Esophagus squamous epithelium (tissue), 5 donors: ENCODE measurements at regions not wholly inside any gene's neighbourhood (a gene's known extent, or its start where the extent isn't known, plus 50 kb on each side); places are given as distances from the start of the nearest gene placed in this dataset.

ENCODE experiments used
- DNase-seq: peaks from one replicate; lab custom pipeline; 2025; lab: John Stamatoyannopoulos, UW
- H3K27ac ChIP-seq, 4 donors: fragments of 200-600 bp; sonication (generic); one replicate each; pipeline ENCODE4 v1.5.1; 2016 to 2019; ENCODE audit warnings: mild to moderate bottlenecking in 1 of 4
- H3K27me3 ChIP-seq, 4 donors: fragments of 200-600 bp; sonication (generic); 1 replicate in 3 of 4; 2 replicates in 1 of 4; pipeline versions ENCODE4 v1.5.1 to v1.6.0; 2017 to 2021; ENCODE audit warnings: antibody characterized with exemption in 1 of 4
- H3K36me3 ChIP-seq, 3 donors: fragments of 200-600 bp; sonication (generic); one replicate each; pipeline ENCODE4 v1.5.1; 2016 to 2019
- H3K4me1 ChIP-seq, 3 donors: fragments of 200-600 bp; sonication (generic); one replicate each; pipeline ENCODE4 v1.5.1; 2017 to 2019
- H3K4me3 ChIP-seq, 4 donors: fragments of 200-600 bp; sonication (generic); 1 replicate in 3 of 4; 2 replicates in 1 of 4; pipeline ENCODE4 v1.5.1; 2016 to 2019; ENCODE audit warnings: mild to moderate bottlenecking in 2 of 4, moderate library complexity in 1 of 4
- H3K9me3 ChIP-seq, 3 donors: fragments of 200-600 bp; sonication (generic); one replicate each; pipeline ENCODE4 v1.5.1; 2016 to 2019
- POLR2A ChIP-seq, 4 donors: fragments of 450-650 bp; IDR thresholded peaks; one replicate each; pipeline ENCODE4 v1.6.1; 2017; ENCODE audit warnings: antibody characterized with exemption in 4 of 4, mild to moderate bottlenecking in 4 of 4, moderate library complexity in 3 of 4
- WGBS, 2 donors: methylation state at CpG; one replicate each; pipeline ENCODE4 v1.1.5; 2018; 5-methylcytosine and 5-hydroxymethylcytosine counted together
- intact Hi-C: fragments of 100-400 bp; cut with DNase I; formaldehyde crosslinking; loops from one replicate; pipeline ENCODE4 v1.15.0; 2022
- TF ChIP-seq, protein P1 (sequence below), 6 experiments: fragments of 450-650 bp in 4 of 6; fragments of 200-600 bp in 2 of 6; sonication (generic) in 2 of 6; IDR thresholded peaks; one replicate each; pipeline ENCODE4 v1.5.1; 2016 to 2019; ENCODE audit warnings: antibody characterized with exemption in 6 of 6, mild to moderate bottlenecking in 4 of 6, moderate library complexity in 4 of 6
- donor health status: DM: yes; HTN: yes; CAD: no.

DNA sequence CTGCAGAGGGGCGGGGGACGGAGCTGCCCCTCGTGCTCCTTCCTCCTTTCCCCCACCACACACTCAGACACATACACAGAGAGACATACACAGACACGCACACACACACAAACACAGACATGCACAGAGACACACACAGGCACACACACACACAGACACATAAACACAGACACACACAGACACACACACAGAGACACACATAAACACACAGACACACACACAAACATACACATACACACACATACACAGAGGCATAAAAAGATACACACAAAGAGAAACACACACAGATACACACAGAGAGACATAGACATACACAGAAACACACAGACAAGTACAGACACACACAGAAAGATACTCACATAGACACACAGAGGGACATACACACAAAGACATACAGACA lies 136.0 kb downstream of the UQCRFS1 start:
- Histone ChIP-seq H3K27me3 (peaks cover 0 to 7% (median 0%) of the 10 kb centered on the region in 4 donors), H3K9me3 (no peaks in the 10 kb centered on the region), H3K27ac (no peak overlapping the region), H3K4me3 (no peak overlapping the region), H3K4me1 (no peaks in the 10 kb centered on the region), H3K36me3 (no peaks in the 10 kb centered on the region)
- TF ChIP-seq, protein P1, sequence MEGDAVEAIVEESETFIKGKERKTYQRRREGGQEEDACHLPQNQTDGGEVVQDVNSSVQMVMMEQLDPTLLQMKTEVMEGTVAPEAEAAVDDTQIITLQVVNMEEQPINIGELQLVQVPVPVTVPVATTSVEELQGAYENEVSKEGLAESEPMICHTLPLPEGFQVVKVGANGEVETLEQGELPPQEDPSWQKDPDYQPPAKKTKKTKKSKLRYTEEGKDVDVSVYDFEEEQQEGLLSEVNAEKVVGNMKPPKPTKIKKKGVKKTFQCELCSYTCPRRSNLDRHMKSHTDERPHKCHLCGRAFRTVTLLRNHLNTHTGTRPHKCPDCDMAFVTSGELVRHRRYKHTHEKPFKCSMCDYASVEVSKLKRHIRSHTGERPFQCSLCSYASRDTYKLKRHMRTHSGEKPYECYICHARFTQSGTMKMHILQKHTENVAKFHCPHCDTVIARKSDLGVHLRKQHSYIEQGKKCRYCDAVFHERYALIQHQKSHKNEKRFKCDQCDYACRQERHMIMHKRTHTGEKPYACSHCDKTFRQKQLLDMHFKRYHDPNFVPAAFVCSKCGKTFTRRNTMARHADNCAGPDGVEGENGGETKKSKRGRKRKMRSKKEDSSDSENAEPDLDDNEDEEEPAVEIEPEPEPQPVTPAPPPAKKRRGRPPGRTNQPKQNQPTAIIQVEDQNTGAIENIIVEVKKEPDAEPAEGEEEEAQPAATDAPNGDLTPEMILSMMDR (IDR thresholded peaks at IDR 0.05): no peak
- no peak for TF ChIP-seq POLR2A (IDR thresholded peaks at IDR 0.05)
- intact Hi-C loops: no loop called here
- 20 to 86% methylated on average over 1 to 4 of the region's 4 CpGs for WGBS, 2 donors
- DNase-seq: no peak

DNA sequence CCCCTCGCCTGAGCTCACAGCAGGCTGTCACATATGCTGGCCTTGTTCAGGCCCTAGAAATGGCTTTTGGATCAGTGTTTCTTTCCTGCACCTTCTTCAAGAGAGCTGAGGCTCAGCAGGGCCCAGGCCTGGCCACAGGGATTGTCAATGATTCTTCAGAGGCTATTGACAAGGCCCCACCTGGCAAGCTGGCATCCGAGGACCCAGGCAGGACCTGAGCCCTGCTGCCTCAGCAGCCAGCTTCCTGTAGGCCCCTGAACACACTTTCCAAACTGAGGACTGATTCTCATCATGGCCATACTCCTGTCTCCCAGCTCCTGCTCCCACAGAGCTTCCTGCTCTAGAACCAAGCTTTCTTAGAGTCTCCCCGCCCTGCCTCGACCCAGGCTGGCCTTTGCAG lies 136.8 kb downstream of the UQCRFS1 start:
- H3K27me3 ChIP-seq: peaks cover 0 to 3% (median 0%) of the 10 kb centered on the region in 4 donors
- no peaks in the 10 kb centered on the region for H3K4me1 ChIP-seq
- no peaks in the 10 kb centered on the region for H3K36me3 ChIP-seq
- 77% methylated on average over 4 of the region's 4 CpGs; no CpG with 5 or more reads in 1 of the 2 donors for WGBS, 2 donors
- TF ChIP-seq POLR2A (IDR thresholded peaks at IDR 0.05): no peak
- TF ChIP-seq, protein P1 (IDR thresholded peaks at IDR 0.05): no peak
- H3K9me3 ChIP-seq: no peaks in the 10 kb centered on the region
- no peak overlapping the region for H3K4me3 ChIP-seq
- H3K27ac ChIP-seq: no peak overlapping the region
- DNase-seq: no peak
- intact Hi-C loops: no loop called here

DNA sequence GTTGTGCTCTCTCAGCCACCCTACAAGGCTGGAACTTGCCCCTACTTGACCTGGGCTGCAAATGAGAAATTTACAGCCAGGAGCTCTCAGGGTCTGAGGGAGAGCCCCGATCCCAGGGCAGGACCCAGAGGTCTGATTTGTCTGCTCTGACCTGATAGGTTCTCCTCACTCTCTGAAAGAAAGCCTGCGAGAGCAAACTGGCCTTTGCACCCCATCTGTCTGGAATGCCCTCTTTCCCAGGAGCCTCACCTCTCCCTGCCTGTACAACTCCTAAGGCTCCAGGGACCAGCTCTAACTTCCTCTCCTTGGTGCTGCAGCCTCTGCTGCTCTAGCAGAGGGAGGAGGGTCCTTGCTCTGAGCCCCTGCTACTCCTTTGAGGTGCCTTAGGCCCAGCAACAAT lies 137.8 kb downstream of the UQCRFS1 start:
- WGBS, 2 donors: 92 to 100% methylated on average over 1 to 2 of the region's 2 CpGs
- DNase-seq: no peak
- TF ChIP-seq POLR2A (IDR thresholded peaks at IDR 0.05): no peak
- TF ChIP-seq, protein P1 (IDR thresholded peaks at IDR 0.05): no peak
- no peaks in the 10 kb centered on the region for H3K4me1 ChIP-seq
- H3K9me3 ChIP-seq: no peaks in the 10 kb centered on the region
- no peaks in the 10 kb centered on the region for H3K36me3 ChIP-seq
- no peak overlapping the region for H3K27ac ChIP-seq
- intact Hi-C loops: no loop called here
- H3K4me3 ChIP-seq: no peak overlapping the region
- H3K27me3 ChIP-seq: no peaks in the 10 kb centered on the region

DNA sequence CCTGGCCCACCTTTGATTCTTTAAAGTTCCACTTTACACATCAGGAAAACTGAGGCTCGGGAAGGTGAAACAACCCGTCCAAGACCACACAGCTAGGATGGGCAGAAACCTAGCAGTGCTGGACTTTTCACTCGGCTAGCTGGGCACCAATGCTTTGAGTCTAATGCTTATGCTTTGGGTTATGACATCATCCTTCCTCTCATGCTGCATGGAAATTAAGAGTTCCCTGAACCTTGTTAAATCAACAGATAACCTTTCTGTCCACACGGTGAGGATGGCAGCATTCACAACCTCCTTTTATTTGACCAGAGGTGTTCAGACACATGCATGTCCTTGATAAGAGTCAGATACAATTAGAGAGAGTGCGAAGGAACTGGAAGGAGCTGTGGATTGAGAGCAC lies 138.4 kb downstream of the UQCRFS1 start:
- Histone ChIP-seq H3K4me1 (no peaks in the 10 kb centered on the region), H3K27me3 (no peaks in the 10 kb centered on the region), H3K9me3 (no peaks in the 10 kb centered on the region), H3K4me3 (no peak overlapping the region), H3K36me3 (no peaks in the 10 kb centered on the region), H3K27ac (no peak overlapping the region)
- DNase-seq: no peak
- no peak for TF ChIP-seq POLR2A (IDR thresholded peaks at IDR 0.05)
- TF ChIP-seq, protein P1 (IDR thresholded peaks at IDR 0.05): no peak
- 78 to 96% methylated on average over 3 to 4 of the region's 5 CpGs for WGBS, 2 donors
- intact Hi-C loops: no loop called here

DNA sequence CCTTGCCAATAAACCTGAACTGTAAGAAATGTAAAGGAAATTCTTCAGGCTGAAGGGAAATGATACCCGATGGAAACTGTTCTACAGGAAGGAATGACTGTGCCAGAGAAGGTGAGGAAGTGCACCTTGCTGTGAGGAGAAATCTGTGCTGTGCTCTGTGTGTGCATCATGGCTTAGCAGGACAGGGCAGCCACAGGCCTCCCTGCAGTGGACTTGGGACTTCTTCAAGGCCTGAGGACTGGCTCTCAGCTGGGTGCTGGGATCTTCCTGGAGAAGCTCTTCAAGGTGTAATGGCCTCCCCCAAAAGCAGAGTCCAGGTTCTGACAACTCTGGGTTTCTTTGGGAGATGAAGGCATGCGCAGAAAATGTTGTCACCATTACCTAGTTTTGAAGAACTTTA lies 145.1 kb downstream of the UQCRFS1 start:
- TF ChIP-seq, protein P1 (IDR thresholded peaks at IDR 0.05): no peak
- no peaks in the 10 kb centered on the region for H3K36me3 ChIP-seq
- 89 to 90% methylated on average over 2 of the region's 2 CpGs for WGBS, 2 donors
- no peaks in the 10 kb centered on the region for H3K9me3 ChIP-seq
- no peak for DNase-seq
- H3K27me3 ChIP-seq: no peaks in the 10 kb centered on the region
- H3K4me1 ChIP-seq: no peaks in the 10 kb centered on the region
- H3K4me3 ChIP-seq: no peak overlapping the region
- intact Hi-C loops: no loop called here
- no peak overlapping the region for H3K27ac ChIP-seq
